H1 (cell line): ENCODE measurements at regions not wholly inside any gene's neighbourhood (a gene's known extent, or its start where the extent isn't known, plus 50 kb on each side); places are given as distances from the start of the nearest gene placed in this dataset.

Experiments
- CTCF ChIA-PET: fragments of 300-600 bp; sonication (Branson Sonifier 250); formaldehyde crosslinking; loops from one replicate; lab custom pipeline; 2021; ENCODE audit not compliant: partially characterized antibody; lab: Charles Lee
- POLR2A ChIA-PET: fragments of 300-600 bp; sonication (Branson Sonifier 250); formaldehyde crosslinking; loops from one replicate; lab custom pipeline; 2021; ENCODE audit warnings: inconsistent platforms; ENCODE audit not compliant: partially characterized antibody; lab: Charles Lee
- DNase-seq, 2 experiments: peaks; one replicate each; pipeline versions ENCODE4 v3.0.0 to v3.0.0-alpha.2; 2010 to 2022; ENCODE audit warnings: low spot score in 2 of 2, low read depth in 1 of 2, mixed read lengths in 1 of 2
- FAIRE-seq: peaks from 2 replicates; lab custom pipeline; 2011; peaks lifted over from hg19 to GRCh38; lab: Jason Lieb, UNC
- H2AFZ ChIP-seq: 2 replicates; pipeline ENCODE4 v1.8.1; 2012; ENCODE audit warnings: low read length, inconsistent platforms
- H2AK5ac ChIP-seq: 2 replicates; pipeline ENCODE4 v1.6.1; 2013; ENCODE audit warnings: low read depth, low read length
- H2BK120ac ChIP-seq: replicated peaks from 2 replicates; pipeline ENCODE3; 2013; ENCODE audit warnings: low read depth, low read length, inconsistent platforms
- H2BK12ac ChIP-seq: 2 replicates; pipeline ENCODE4 v1.6.1; 2013; ENCODE audit warnings: low read depth, low read length
- H2BK15ac ChIP-seq: 2 replicates; pipeline ENCODE4 v1.6.1; 2013; ENCODE audit warnings: low read length
- H2BK20ac ChIP-seq: 2 replicates; pipeline ENCODE4 v1.6.1; 2013; ENCODE audit warnings: low read length
- H2BK5ac ChIP-seq: 2 replicates; pipeline ENCODE4 v1.6.1; 2013; ENCODE audit warnings: low read depth, low read length
- H3K14ac ChIP-seq: 2 replicates; pipeline ENCODE4 v1.6.1; 2013; ENCODE audit warnings: inconsistent platforms; ENCODE audit not compliant: insufficient read length
- H3K18ac ChIP-seq: 2 replicates; pipeline ENCODE4 v1.6.1; 2013; ENCODE audit warnings: low read length; ENCODE audit errors: extremely low read depth
- H3K23ac ChIP-seq: 2 replicates; pipeline ENCODE4 v1.6.1; 2013; ENCODE audit warnings: inconsistent platforms; ENCODE audit not compliant: insufficient read length
- H3K23me2 ChIP-seq: 2 replicates; pipeline ENCODE4 v1.6.1; 2013; ENCODE audit warnings: low read depth, low read length
- H3K27ac ChIP-seq: 2 replicates; pipeline ENCODE4 v1.6.1; 2011; ENCODE audit warnings: low read depth, low read length, inconsistent platforms
- H3K27me3 ChIP-seq, 4 experiments: replicated peaks in 1 of 4; 1 replicate in 1 of 4; 2 replicates in 3 of 4; pipeline versions ENCODE4 v1.6.1 to v1.8.1; 2011 to 2013; ENCODE audit warnings: low read length in 3 of 4, mild to moderate bottlenecking in 3 of 4, inconsistent platforms in 2 of 4, mixed read lengths in 2 of 4, moderate library complexity in 1 of 4; ENCODE audit not compliant: control insufficient read depth in 3 of 4, insufficient read depth in 3 of 4; ENCODE audit errors: extremely low read depth in 1 of 4
- H3K36me3 ChIP-seq, 4 experiments: 2 replicates each; pipeline versions ENCODE4 v1.6.1 to v1.8.1; 2011 to 2013; ENCODE audit warnings: mild to moderate bottlenecking in 4 of 4, low read length in 3 of 4, moderate library complexity in 2 of 4, control low read depth in 1 of 4, inconsistent platforms in 1 of 4; ENCODE audit not compliant: insufficient read depth in 4 of 4, control insufficient read depth in 2 of 4
- H3K4ac ChIP-seq: replicated peaks from 2 replicates; pipeline ENCODE3; 2013; ENCODE audit warnings: low read length, low read depth, mixed read lengths, inconsistent platforms; ENCODE audit not compliant: insufficient read length
- H3K4me1 ChIP-seq, 4 experiments: replicated peaks in 1 of 4; 1 replicate in 1 of 4; 2 replicates in 3 of 4; pipeline versions ENCODE4 v1.6.1 to v1.8.1; 2011 to 2013; ENCODE audit warnings: low read length in 3 of 4, inconsistent platforms in 2 of 4, mixed read lengths in 1 of 4; ENCODE audit not compliant: insufficient read depth in 4 of 4, control insufficient read depth in 3 of 4
- H3K4me2 ChIP-seq, 2 experiments: 2 replicates each; pipeline versions ENCODE4 v1.6.1 to v1.8.1; 2011 to 2013; ENCODE audit warnings: low read depth in 2 of 2, low read length in 2 of 2, control low read depth in 1 of 2, inconsistent platforms in 1 of 2, mild to moderate bottlenecking in 1 of 2; ENCODE audit not compliant: insufficient read depth in 1 of 2
- H3K4me3 ChIP-seq, 4 experiments: fragments of 200-600, 300-600 bp in 1 of 4; sonication (generic), shearing (Covaris generic), sonication (Bioruptor Twin) in 1 of 4; 2 replicates each; pipeline versions ENCODE4 v1.5.1 to v1.8.1; 2011 to 2016; ENCODE audit warnings: low read length in 4 of 4, low read depth in 3 of 4, control low read depth in 2 of 4, inconsistent platforms in 2 of 4, mild to moderate bottlenecking in 2 of 4, mixed read lengths in 1 of 4, moderate library complexity in 1 of 4; ENCODE audit not compliant: insufficient read depth in 2 of 4; ENCODE audit errors: extremely low read depth in 1 of 4
- H3K56ac ChIP-seq: replicated peaks from 2 replicates; pipeline ENCODE3; 2013; ENCODE audit warnings: low read depth, mild to moderate bottlenecking, mixed read lengths, low read length, inconsistent platforms; ENCODE audit not compliant: insufficient read length
- H3K79me1 ChIP-seq: 2 replicates; pipeline ENCODE4 v1.6.1; 2013; ENCODE audit warnings: low read depth, low read length, control low read depth
- H3K79me2 ChIP-seq, 2 experiments: 2 replicates each; pipeline versions ENCODE4 v1.6.1 to v1.8.1; 2012 to 2013; ENCODE audit warnings: low read length in 2 of 2, mild to moderate bottlenecking in 2 of 2, inconsistent platforms in 1 of 2; ENCODE audit not compliant: insufficient read depth in 2 of 2, control insufficient read depth in 1 of 2
- H3K9ac ChIP-seq, 4 experiments: replicated peaks in 1 of 4; 1 replicate in 1 of 4; 2 replicates in 3 of 4; pipeline versions ENCODE4 v1.6.1 to v1.8.1; 2011 to 2013; ENCODE audit warnings: low read depth in 3 of 4, low read length in 3 of 4, control low read depth in 2 of 4, mild to moderate bottlenecking in 2 of 4, moderate library complexity in 2 of 4, inconsistent platforms in 1 of 4; ENCODE audit errors: extremely low read depth in 1 of 4
- H3K9me3 ChIP-seq, 2 experiments: 2 replicates each; pipeline versions ENCODE4 v1.6.1 to v1.8.1; 2012 to 2013; ENCODE audit warnings: mild to moderate bottlenecking in 2 of 2, moderate library complexity in 2 of 2, control low read depth in 1 of 2, inconsistent platforms in 1 of 2, low read depth in 1 of 2, low read length in 1 of 2, mixed read lengths in 1 of 2; ENCODE audit not compliant: insufficient read depth in 2 of 2
- H4K20me1 ChIP-seq, 2 experiments: replicated peaks in 1 of 2; 2 replicates each; pipeline versions ENCODE3 to v1.8.1; 2011 to 2013; ENCODE audit warnings: inconsistent platforms in 2 of 2, low read length in 2 of 2, mild to moderate bottlenecking in 1 of 2; ENCODE audit not compliant: insufficient read depth in 2 of 2, control insufficient read depth in 1 of 2
- H4K5ac ChIP-seq: 2 replicates; pipeline ENCODE4 v1.6.1; 2013; ENCODE audit warnings: low read length, low read depth, mixed read lengths, inconsistent platforms; ENCODE audit not compliant: insufficient read length
- H4K8ac ChIP-seq: 2 replicates; pipeline ENCODE4 v1.8.0; 2013; ENCODE audit warnings: mild to moderate bottlenecking, moderate library complexity, low read length, inconsistent platforms; ENCODE audit not compliant: insufficient read depth; ENCODE audit errors: extremely low read depth
- H4K91ac ChIP-seq: replicated peaks from 2 replicates; pipeline ENCODE3; 2013; ENCODE audit warnings: low read length, mixed read lengths, inconsistent platforms; ENCODE audit not compliant: insufficient read length
- BACH1 ChIP-seq: IDR thresholded peaks from 2 replicates; pipeline ENCODE4 v1.6.1; 2012; ENCODE audit warnings: low read length, improper control_type of control experiment
- BCL11A ChIP-seq, 2 experiments: IDR thresholded peaks; one replicate each; pipeline ENCODE4 v1.6.1; 2011; ENCODE audit warnings: low read depth in 2 of 2, low read length in 2 of 2, mild to moderate bottlenecking in 2 of 2
- CHD2 ChIP-seq: IDR thresholded peaks from 2 replicates; pipeline ENCODE4 v1.6.1; 2012; ENCODE audit warnings: low read length, improper control_type of control experiment
- EP300 ChIP-seq, 2 experiments: IDR thresholded peaks; 1 replicate in 1 of 2; 2 replicates in 1 of 2; pipeline ENCODE4 v1.6.1; 2011 to 2012; ENCODE audit warnings: low read depth in 2 of 2, low read length in 2 of 2, mild to moderate bottlenecking in 2 of 2, borderline replicate concordance in 1 of 2, inconsistent platforms in 1 of 2, moderate library complexity in 1 of 2
- KDM1A ChIP-seq: fragments of 200-600, 300-600 bp; sonication (generic); IDR thresholded peaks from 2 replicates; pipeline ENCODE4 v1.7.1; 2016; ENCODE audit warnings: mild to moderate bottlenecking, low read length, borderline replicate concordance
- NRF1 ChIP-seq: IDR thresholded peaks from 2 replicates; pipeline ENCODE4 v1.6.1; 2011; ENCODE audit warnings: mild to moderate bottlenecking, low read depth, low read length, improper control_type of control experiment
- PHF8 ChIP-seq: fragments of 200-600 bp; sonication (generic); conservative IDR thresholded peaks from 2 replicates; pipeline ENCODE4 v1.7.1; 2012; ENCODE audit warnings: low read depth, mild to moderate bottlenecking, inconsistent platforms, low read length, moderate library complexity
- RFX5 ChIP-seq: IDR thresholded peaks from 2 replicates; pipeline ENCODE4 v1.6.1; 2011; ENCODE audit warnings: low read depth, low read length, improper control_type of control experiment, borderline replicate concordance
- SIX5 ChIP-seq: IDR thresholded peaks from 2 replicates; pipeline ENCODE4 v1.6.1; 2011; ENCODE audit warnings: mild to moderate bottlenecking, low read depth, low read length
- SP4 ChIP-seq: IDR thresholded peaks from 2 replicates; pipeline ENCODE4 v1.6.1; 2012; ENCODE audit warnings: low read length, inconsistent platforms
- TAF1 ChIP-seq: IDR thresholded peaks from 2 replicates; pipeline ENCODE4 v1.6.1; 2011; ENCODE audit warnings: mild to moderate bottlenecking, low read depth, low read length
- WGBS, 2 experiments: shearing (Covaris generic) in 1 of 2; methylation state at CpG; one replicate each; pipeline versions ENCODE4 v1.1.6 to v1.1.7; 2013 to 2015; ENCODE audit warnings: low lambda C conversion rate in 2 of 2, mixed read lengths in 2 of 2, inconsistent platforms in 1 of 2, low coverage in 1 of 2, missing lambda C conversion rate in 1 of 2; ENCODE audit not compliant: insufficient replicate concordance in 2 of 2, insufficient coverage in 1 of 2, insufficient read length in 1 of 2; ENCODE audit errors: extremely low coverage in 1 of 2, missing lambda C conversion rate in 1 of 2; 5-methylcytosine and 5-hydroxymethylcytosine counted together

DNA sequence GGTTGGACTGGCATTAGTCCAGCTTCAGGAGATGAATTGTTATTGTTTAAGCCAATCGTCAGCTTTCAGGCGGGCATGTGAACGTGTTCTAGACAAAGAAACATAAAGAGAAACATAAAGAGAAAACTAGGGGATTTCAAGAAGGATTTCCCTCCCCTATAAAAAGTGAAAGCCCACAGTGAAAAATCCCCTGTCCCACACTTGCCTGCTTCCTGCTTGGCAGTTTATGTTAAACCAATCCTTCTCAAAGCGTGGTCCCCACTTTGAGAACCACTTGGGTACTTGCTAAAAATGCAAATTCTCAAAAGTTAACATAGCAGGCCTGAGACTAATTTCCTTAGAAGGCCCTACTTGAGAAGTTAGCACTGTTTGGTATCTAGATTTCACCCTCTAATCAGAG lies 293.0 kb upstream of the SOX14 start:
- Histone ChIP-seq H2BK12ac (no peak overlapping the region), H3K27ac (no peak overlapping the region), H2BK20ac (no peak overlapping the region), H3K23me2 (no peaks in the 10 kb centered on the region), H3K4ac (no peak overlapping the region), H2BK120ac (no peak overlapping the region), H2BK5ac (no peak overlapping the region), H3K27me3 (no peaks in the 10 kb centered on the region; a peak in 1 of 7 replicates), H3K79me2 (no peaks in the 10 kb centered on the region), H3K18ac (no peak overlapping the region), H4K5ac (no peak overlapping the region), H3K23ac (no peak overlapping the region), H3K9me3 (no peaks in the 10 kb centered on the region), H2BK15ac (no peak overlapping the region), H3K36me3 (no peaks in the 10 kb centered on the region), H4K8ac (no peak overlapping the region), H3K4me3 (no peak overlapping the region), H3K4me1 (peaks cover 0 to 3% (median 0%) of the 10 kb centered on the region in 4 experiments; a peak in 1 of 7 replicates), H2AFZ (no peak overlapping the region; the same call in 1 of the 2 replicates), H3K14ac (no peak overlapping the region), H4K91ac (no peak overlapping the region), H4K20me1 (no peaks in the 10 kb centered on the region), H2AK5ac (no peak overlapping the region), H3K79me1 (no peaks in the 10 kb centered on the region), H3K56ac (no peak overlapping the region), H3K4me2 (no peak overlapping the region), H3K9ac (no peak overlapping the region)
- 90% methylated on average over 4 of the region's 4 CpGs; no CpG with 5 or more reads in 1 of the 2 experiments for WGBS, 2 experiments
- POLR2A ChIA-PET = no interaction called here
- CTCF ChIA-PET = no interaction called here
- no peak for FAIRE-seq
- DNase-seq = no peak
- TF ChIP-seq RFX5 = no peak
- TF ChIP-seq TAF1 = no peak
- no peak for TF ChIP-seq PHF8
- TF ChIP-seq CHD2 = no peak
- no peak for TF ChIP-seq SIX5
- TF ChIP-seq KDM1A = no peak
- no peak for TF ChIP-seq BCL11A (IDR thresholded peaks at IDR 0.05; ENCODE audit: low read depth in 2 of 2, low read length in 2 of 2)
- no peak for TF ChIP-seq BACH1
- no peak for TF ChIP-seq NRF1
- TF ChIP-seq SP4 = no peak
- TF ChIP-seq EP300 (IDR thresholded peaks at IDR 0.05; ENCODE audit: borderline replicate concordance in 1 of 2, low read depth in 2 of 2, low read length in 2 of 2) = no peak
